ENCODE measurements at regions not wholly inside any gene's neighbourhood (a gene's known extent, or its start where the extent isn't known, plus 50 kb on each side); places are given as distances from the start of the nearest gene placed in this dataset.

DNA sequence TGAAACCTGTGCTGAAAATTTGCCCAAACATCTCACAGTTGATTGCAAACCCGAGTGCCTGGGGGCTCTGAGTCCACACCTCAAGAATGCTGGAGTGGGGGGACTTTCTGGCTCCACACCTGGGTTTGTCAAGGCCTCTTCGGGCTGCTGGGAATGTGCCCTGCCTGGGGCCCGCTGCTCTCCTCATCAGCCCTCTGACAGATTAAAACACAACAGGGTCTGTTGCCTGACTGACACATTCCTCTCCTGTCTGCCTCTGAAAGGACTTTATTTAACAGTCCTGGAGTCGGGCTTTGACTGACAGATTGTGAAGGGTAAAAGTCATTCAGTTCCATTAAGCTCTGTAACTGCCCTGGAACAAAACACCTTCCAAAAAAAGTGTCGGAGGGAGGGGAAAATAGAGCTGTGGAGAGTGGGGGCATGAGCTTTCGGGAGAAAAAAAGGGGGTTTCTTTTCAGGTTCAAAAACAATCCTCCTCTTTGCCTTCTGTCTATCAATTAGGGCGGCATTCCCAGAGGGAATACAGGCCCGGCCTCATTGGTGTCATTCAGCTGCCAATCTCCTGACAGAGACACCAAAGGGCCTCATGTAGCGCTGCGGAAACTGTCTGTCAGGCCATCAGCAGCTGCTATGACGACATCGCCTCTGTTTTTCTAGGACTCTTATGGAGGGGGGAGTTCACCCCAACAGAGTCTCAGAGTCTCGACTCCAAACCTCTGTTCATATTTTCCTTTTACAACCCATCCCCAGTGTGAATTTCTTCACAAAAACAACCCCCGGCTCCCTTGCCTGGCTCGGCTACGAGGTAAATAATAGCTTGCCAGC lies 398.8 kb upstream of the NFE2L3 start:
- TF ChIP-seq GATA1 (IDR thresholded peaks at IDR 0.05; ENCODE audit: low read depth, low read length) (no peak), POLR2A (IDR thresholded peaks at IDR 0.05; ENCODE audit: low read length) (no peak)
- DNase-seq, result no peak

- no peak for TF ChIP-seq GATA1 (IDR thresholded peaks at IDR 0.05; ENCODE audit: low read depth, low read length)
- DNase-seq, result no peak
Observed at GRCh38 chr7:25753837-25754236, 398.2 kb upstream of the NFE2L3 start.

- DNase-seq, result no peak
- TF ChIP-seq GATA1 (IDR thresholded peaks at IDR 0.05; ENCODE audit: low read depth, low read length), result no peak
- TF ChIP-seq POLR2A (IDR thresholded peaks at IDR 0.05; ENCODE audit: low read length), result no peak
Observed at GRCh38 chr7:25754333-25754732, 397.7 kb upstream of the NFE2L3 start.

GRCh38 chr7:25754751-25755150 lies 397.2 kb upstream of the NFE2L3 start:
- no peak for TF ChIP-seq GATA1 (IDR thresholded peaks at IDR 0.05; ENCODE audit: low read depth, low read length)
- no peak for DNase-seq

DNA sequence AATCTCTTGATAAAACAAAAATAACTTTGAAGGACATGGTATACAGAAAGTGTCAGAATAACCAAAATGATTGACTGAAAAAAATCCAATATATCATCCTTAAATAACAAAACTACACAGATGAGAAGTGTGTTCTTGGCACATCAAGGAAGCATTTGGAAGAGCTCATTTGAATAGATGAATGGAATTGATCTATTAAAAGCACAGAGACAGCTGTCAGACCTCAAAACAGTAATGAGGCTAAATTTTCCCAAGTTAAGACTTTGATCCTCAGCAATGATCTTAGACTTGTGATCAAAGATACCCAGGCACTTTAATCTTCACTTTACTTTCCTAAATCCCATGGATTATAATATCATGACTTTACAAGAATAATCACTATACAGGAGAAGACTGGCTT lies 395.4 kb upstream of the NFE2L3 start:
- no peak for TF ChIP-seq GATA1 (IDR thresholded peaks at IDR 0.05; ENCODE audit: low read depth, low read length)
- no peak for TF ChIP-seq POLR2A (IDR thresholded peaks at IDR 0.05; ENCODE audit: low read length)
- DNase-seq, result no peak

DNA sequence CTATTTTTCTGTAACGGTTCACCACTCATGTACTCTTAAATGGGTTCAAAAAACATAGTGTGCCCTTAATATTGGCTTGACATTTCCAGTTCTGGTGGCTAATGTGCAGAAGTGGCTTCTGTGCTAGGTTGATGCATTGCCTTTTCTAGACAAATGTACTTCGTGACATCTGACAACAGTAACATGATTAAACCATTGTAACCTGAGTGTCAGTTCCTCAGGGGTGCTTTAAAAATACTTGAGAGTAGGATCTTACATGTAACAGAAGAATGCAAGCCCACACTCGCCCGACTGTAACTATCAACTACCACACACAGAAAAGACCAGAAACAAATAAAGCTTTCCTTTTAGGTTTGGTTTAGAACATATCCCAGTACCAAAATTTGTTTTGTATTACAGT lies 393.4 kb upstream of the NFE2L3 start:
- TF ChIP-seq POLR2A (IDR thresholded peaks at IDR 0.05; ENCODE audit: low read length), result no peak
- TF ChIP-seq GATA1 (IDR thresholded peaks at IDR 0.05; ENCODE audit: low read depth, low read length), result no peak
- no peak for DNase-seq

DNA sequence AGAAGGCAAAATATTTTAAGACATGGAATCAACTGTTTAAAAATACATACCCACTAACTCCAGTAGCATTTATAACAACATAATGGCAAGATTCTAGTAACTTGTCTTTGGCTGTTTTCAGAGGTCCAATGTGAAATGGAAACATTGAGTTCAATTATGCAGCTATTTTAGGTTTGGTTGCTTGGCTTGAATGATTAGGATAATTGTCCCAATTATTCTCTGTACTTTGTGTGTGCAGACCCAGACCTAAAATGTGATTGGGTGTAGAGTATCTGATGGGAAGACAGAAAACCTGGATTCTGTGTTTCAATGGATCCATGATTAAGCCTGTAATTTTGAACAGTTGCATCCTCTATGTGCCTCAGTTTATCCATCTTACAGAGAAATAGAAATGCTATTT lies 392.7 kb upstream of the NFE2L3 start:
- DNase-seq, result no peak
- TF ChIP-seq GATA1 (IDR thresholded peaks at IDR 0.05; ENCODE audit: low read depth, low read length) (no peak), POLR2A (IDR thresholded peaks at IDR 0.05; ENCODE audit: low read length) (no peak)

DNA sequence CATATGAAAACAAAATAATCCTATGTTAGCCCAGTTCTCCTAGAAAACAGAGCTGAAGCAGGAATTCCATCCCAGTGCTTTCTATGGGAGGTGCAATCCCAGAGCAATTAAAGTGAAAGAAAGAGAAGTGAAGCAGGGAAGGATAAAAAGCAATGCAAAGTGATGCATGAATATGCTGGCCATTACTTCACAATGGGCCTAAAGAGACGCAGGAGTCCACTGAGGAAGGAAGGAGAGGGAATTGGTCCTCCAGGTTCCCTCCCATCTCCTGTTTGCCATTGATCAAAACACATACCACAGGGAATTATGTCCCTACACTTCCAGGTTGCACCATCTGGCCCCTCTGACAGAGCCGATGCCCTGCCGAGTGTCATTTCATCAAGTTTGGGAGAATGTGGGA lies 392.2 kb upstream of the NFE2L3 start:
- DNase-seq, result no peak
- TF ChIP-seq POLR2A (IDR thresholded peaks at IDR 0.05; ENCODE audit: low read length) (no peak), GATA1 (IDR thresholded peaks at IDR 0.05; ENCODE audit: low read depth, low read length) (no peak)

DNA sequence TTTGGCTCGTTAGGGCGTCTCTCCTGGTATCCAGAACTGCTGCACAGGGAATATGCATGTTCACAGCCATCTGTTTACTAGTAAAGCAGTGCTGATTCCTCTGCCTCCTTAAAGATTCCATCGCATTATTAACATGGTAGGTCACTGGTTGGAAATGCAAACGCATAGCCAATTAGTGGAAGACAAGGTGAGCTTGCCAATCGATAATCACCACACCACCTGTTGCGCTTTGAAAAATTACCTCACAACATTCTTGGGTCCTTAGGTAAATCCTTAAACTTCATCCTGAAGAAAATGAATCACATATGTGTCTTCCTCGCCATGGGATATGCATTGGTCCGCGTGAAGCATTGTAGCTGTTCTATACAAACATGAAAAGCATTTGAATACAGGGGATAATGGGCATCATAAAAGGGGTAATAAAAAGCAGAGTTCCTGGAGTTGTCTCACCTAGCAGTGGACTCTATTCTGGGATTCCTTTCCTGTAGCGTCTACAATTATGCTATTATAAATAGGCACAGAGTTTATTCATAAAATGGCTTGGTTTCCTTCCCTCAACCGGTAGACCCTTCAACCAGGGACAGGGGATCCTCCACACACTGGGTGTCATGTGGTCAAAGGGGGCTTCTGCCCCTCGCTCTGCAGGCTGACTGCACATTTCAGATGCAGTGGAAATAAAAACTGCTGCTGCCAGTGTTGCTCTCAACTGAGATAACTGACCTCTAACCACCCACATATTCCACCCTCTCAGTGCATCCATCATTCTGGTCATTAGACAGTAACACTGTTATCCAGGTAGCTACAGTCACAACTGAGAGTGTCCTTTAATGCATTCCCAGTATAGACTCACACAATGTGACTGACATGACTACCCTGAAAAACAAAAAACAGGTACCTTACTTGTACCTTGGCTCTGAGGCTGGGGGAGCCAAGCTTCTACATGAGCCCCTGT lies 389.2 kb upstream of the NFE2L3 start:
- TF ChIP-seq POLR2A (IDR thresholded peaks at IDR 0.05; ENCODE audit: low read length) (no peak), GATA1 (IDR thresholded peaks at IDR 0.05; ENCODE audit: low read depth, low read length) (no peak)
- DNase-seq, result no peak

DNA sequence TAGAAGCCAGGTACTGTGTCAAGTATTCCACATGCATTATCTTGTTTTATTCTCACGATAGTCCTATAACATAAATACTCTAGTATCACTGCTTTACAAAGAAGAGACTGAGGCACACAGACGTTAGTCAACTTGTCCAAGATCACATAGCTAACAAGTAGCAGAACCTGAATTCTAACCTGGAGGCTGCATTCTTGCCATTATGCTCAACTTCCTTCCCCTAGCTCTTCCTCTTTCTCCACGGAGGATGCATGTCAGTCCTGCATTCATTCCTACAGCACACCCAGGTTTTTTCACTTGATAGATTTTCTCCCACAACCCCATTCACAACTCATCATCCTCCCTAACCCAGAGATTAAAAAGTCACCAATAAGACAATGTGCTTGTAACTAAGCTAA lies 388.5 kb upstream of the NFE2L3 start:
- TF ChIP-seq POLR2A (IDR thresholded peaks at IDR 0.05; ENCODE audit: low read length) (no peak), GATA1 (IDR thresholded peaks at IDR 0.05; ENCODE audit: low read depth, low read length) (no peak)
- DNase-seq, result no peak

DNA sequence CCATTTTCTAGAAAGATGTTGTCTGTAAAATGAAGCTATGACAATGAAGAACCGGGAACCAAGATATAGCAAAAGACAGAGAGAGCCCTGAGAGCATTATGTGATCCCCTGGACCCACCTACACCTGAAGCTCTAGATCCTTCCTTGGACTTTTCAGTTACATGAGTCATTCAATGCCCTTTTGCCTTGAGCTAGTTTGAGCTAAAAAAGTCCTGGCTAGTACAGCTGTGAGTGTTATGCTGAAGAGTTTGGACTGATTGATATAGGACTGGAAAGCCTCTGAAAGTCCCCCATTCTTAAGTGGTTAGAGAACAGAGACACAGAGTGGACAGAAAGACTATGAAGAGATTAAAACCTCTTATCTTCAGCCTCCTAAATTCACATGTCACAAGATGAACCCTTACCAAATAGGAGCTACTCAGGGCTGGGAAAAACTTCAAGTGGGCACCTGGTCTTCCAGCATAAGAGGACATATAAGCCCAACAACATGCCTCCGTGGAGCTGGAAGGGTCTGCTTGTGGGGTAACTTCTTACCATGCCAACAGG lies 386.8 kb upstream of the NFE2L3 start:
- TF ChIP-seq GATA1 (IDR thresholded peaks at IDR 0.05; ENCODE audit: low read depth, low read length) (no peak), POLR2A (IDR thresholded peaks at IDR 0.05; ENCODE audit: low read length) (no peak)
- no peak for DNase-seq

DNA sequence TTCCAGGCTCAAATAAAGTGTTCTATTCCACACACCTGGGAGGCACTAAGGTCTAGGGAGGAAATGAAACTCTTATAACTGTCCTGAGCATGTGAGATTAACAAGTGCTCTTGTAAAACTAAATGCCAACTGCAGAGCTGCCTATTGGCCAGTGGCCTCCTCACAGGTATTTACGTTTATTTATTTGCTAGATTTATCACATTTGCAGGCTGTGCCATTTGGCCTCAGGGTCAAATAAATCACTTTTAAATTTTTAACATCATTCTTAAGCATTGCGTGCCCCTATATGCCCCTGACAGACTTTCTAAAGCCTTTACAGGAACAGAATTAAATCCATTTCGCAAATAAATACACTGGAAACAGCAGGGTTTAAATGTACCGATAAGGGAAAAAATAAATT lies 381.8 kb upstream of the NFE2L3 start:
- no peak for DNase-seq
- TF ChIP-seq GATA1 (IDR thresholded peaks at IDR 0.05; ENCODE audit: low read depth, low read length), result no peak
- no peak for TF ChIP-seq POLR2A (IDR thresholded peaks at IDR 0.05; ENCODE audit: low read length)

GRCh38 chr7:25770670-25771069 lies 381.3 kb upstream of the NFE2L3 start:
- TF ChIP-seq POLR2A (IDR thresholded peaks at IDR 0.05; ENCODE audit: low read length) (no peak), GATA1 (IDR thresholded peaks at IDR 0.05; ENCODE audit: low read depth, low read length) (no peak)
- DNase-seq, result no peak

DNA sequence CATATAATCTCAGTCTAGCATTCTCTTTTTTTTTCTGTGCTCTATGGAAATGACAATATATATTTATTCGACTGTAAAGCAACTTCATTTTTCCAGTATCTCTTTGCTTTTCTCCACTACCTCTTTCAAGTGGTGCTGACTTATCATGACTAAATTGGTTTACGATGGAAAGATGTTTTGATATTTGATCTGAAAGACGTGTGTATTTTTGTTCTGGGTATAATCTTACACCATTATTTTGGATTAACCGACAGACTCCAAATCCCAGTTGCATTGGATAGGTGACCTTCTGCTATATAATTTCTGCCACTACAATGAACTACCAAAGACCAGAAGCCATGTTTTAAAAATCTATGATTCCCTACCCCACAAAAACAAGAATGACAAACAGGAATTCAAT lies 380.5 kb upstream of the NFE2L3 start:
- TF ChIP-seq GATA1 (IDR thresholded peaks at IDR 0.05; ENCODE audit: low read depth, low read length) (no peak), POLR2A (IDR thresholded peaks at IDR 0.05; ENCODE audit: low read length) (no peak)

More for the DNA sequence above, 380.5 kb upstream of the NFE2L3 start:
- DNase-seq, result no peak

Measured in erythroblast (primary cell).